Cardiac muscle cell (in vitro differentiated cells and primary cell): ENCODE measurements at regions not wholly inside any gene's neighbourhood (a gene's known extent, or its start where the extent isn't known, plus 50 kb on each side); places are given as distances from the start of the nearest gene placed in this dataset.
A peak's percentile ranks its signal among the peaks of the same experiment; 100 is the strongest.

ENCODE experiments used
- DNase-seq, 2 donors: peaks; one replicate each; pipeline versions ENCODE4 v3.0.0 to v3.0.0-alpha.2; 2010 to 2017; ENCODE audit warnings: low read depth in 1 of 2, low spot score in 1 of 2
- H3K27ac ChIP-seq: fragments of 200-600 bp; sonication (generic); 2 replicates; pipeline ENCODE4 v1.5.1; 2016
- H3K27me3 ChIP-seq: fragments of 200-600 bp; sonication (generic); 2 replicates; pipeline ENCODE4 v1.6.0; 2016; ENCODE audit warnings: control low read depth
- H3K36me3 ChIP-seq: fragments of 200-600 bp; sonication (generic); 2 replicates; pipeline ENCODE4 v1.5.1; 2016; ENCODE audit warnings: control low read depth
- H3K4me1 ChIP-seq: fragments of 200-600 bp; sonication (generic); 2 replicates; pipeline ENCODE4 v1.8.1; 2017; ENCODE audit warnings: low read depth, mild to moderate bottlenecking, mixed run types
- H3K4me3 ChIP-seq: fragments of 200-600 bp; sonication (generic); 2 replicates; pipeline ENCODE4 v1.5.1; 2016; ENCODE audit warnings: mild to moderate bottlenecking
- H3K9me3 ChIP-seq: fragments of 200-600 bp; sonication (generic); 2 replicates; pipeline ENCODE4 v1.5.1; 2017; ENCODE audit warnings: low read depth, mild to moderate bottlenecking, control low read depth
- CTCF ChIP-seq: IDR thresholded peaks from 2 replicates; pipeline ENCODE4 v1.5.1; 2012; ENCODE audit warnings: low read depth, mild to moderate bottlenecking, low read length

- no peak overlapping the region for H3K27ac ChIP-seq
- no peak for TF ChIP-seq CTCF
- no peak overlapping the region for H3K4me3 ChIP-seq
- no peaks in the 10 kb centered on the region for H3K27me3 ChIP-seq
- DNase-seq: no peak
- H3K9me3 ChIP-seq: no peaks in the 10 kb centered on the region
- no peaks in the 10 kb centered on the region for H3K36me3 ChIP-seq
- H3K4me1 ChIP-seq: no peaks in the 10 kb centered on the region
These were observed 657.7 kb downstream of the PRR16 start for GRCh38 chr5:121121786-121122185.

GRCh38 chr5:121138495-121138907, 674.4 kb downstream of the PRR16 start:
- H3K27ac ChIP-seq: no peak overlapping the region
- no peaks in the 10 kb centered on the region for H3K9me3 ChIP-seq
- H3K4me3 ChIP-seq: no peak overlapping the region
- no peaks in the 10 kb centered on the region for H3K36me3 ChIP-seq
- H3K4me1 ChIP-seq: no peaks in the 10 kb centered on the region
- no peaks in the 10 kb centered on the region for H3K27me3 ChIP-seq
- no peak for TF ChIP-seq CTCF
- DNase-seq: no peak

- no peak for TF ChIP-seq CTCF
- Histone ChIP-seq H3K4me1 (no peaks in the 10 kb centered on the region), H3K27me3 (no peaks in the 10 kb centered on the region), H3K36me3 (no peaks in the 10 kb centered on the region), H3K4me3 (no peak overlapping the region), H3K9me3 (no peaks in the 10 kb centered on the region), H3K27ac (no peak overlapping the region)
- no peak for DNase-seq
These were observed 674.9 kb downstream of the PRR16 start for GRCh38 chr5:121138952-121139351.

GRCh38 chr5:121144764-121145163, 680.7 kb downstream of the PRR16 start:
- Histone ChIP-seq H3K4me1 (peaks cover 7% of the 10 kb centered on the region), H3K27me3 (no peaks in the 10 kb centered on the region), H3K9me3 (no peaks in the 10 kb centered on the region), H3K36me3 (no peaks in the 10 kb centered on the region), H3K4me3 (no peak overlapping the region), H3K27ac (no peak overlapping the region)
- peak in 1 of 2 donors; percentile 45 for DNase-seq
- TF ChIP-seq CTCF: peak; percentile 9

GRCh38 chr5:121151534-121151933, 687.4 kb downstream of the PRR16 start:
- Histone ChIP-seq H3K27me3 (no peaks in the 10 kb centered on the region), H3K36me3 (no peaks in the 10 kb centered on the region), H3K9me3 (no peaks in the 10 kb centered on the region), H3K4me3 (no peak overlapping the region), H3K27ac (no peak overlapping the region), H3K4me1 (no peaks in the 10 kb centered on the region)
- TF ChIP-seq CTCF: no peak
- DNase-seq: no peak

- H3K36me3 ChIP-seq: no peaks in the 10 kb centered on the region
- TF ChIP-seq CTCF: no peak
- no peaks in the 10 kb centered on the region for H3K4me1 ChIP-seq
- no peaks in the 10 kb centered on the region for H3K27me3 ChIP-seq
- DNase-seq: no peak
- H3K9me3 ChIP-seq: no peaks in the 10 kb centered on the region
- no peak overlapping the region for H3K27ac ChIP-seq
- no peak overlapping the region for H3K4me3 ChIP-seq
These were observed 688.3 kb downstream of the PRR16 start for GRCh38 chr5:121152411-121152810.
